Endothelial cell of umbilical vein (primary cell): ENCODE measurements at regions not wholly inside any gene's neighbourhood (a gene's known extent, or its start where the extent isn't known, plus 50 kb on each side); places are given as distances from the start of the nearest gene placed in this dataset.

Experiments
- CTCF ChIP-seq, 2 donors: IDR thresholded peaks; 1 replicate in 1 of 2; 2 replicates in 1 of 2; pipeline ENCODE4 v1.5.1; 2011; ENCODE audit warnings: low read length in 2 of 2, mild to moderate bottlenecking in 2 of 2, moderate library complexity in 2 of 2, control low read depth in 1 of 2, inconsistent platforms in 1 of 2, low read depth in 1 of 2; ENCODE audit not compliant: insufficient read depth in 1 of 2; ENCODE audit errors: extremely low read depth in 1 of 2
- EZH2 ChIP-seq: IDR thresholded peaks from 2 replicates; pipeline ENCODE4 v1.6.1; 2012; ENCODE audit warnings: borderline replicate concordance, low read depth, mild to moderate bottlenecking, moderate library complexity, low read length, inconsistent platforms; ENCODE audit not compliant: severe bottlenecking
- FOS ChIP-seq: IDR thresholded peaks from 2 replicates; pipeline ENCODE4 v1.6.1; 2011; ENCODE audit warnings: mild to moderate bottlenecking, low read length, moderate library complexity, borderline replicate concordance; ENCODE audit not compliant: insufficient read depth
- GATA2 ChIP-seq: IDR thresholded peaks from 2 replicates; pipeline ENCODE4 v1.7.0; 2011; ENCODE audit warnings: low read depth, mild to moderate bottlenecking, moderate library complexity, mixed read lengths, low read length; ENCODE audit not compliant: insufficient read length, insufficient read depth
- JUN ChIP-seq: IDR thresholded peaks from 2 replicates; pipeline ENCODE4 v1.6.1; 2011; ENCODE audit warnings: borderline replicate concordance, low read depth; ENCODE audit not compliant: insufficient read length, insufficient read depth
- MAX ChIP-seq: IDR thresholded peaks from 2 replicates; pipeline ENCODE4 v1.6.1; 2011; ENCODE audit not compliant: insufficient read depth, insufficient read length
- POLR2A ChIP-seq: IDR thresholded peaks from 2 replicates; pipeline ENCODE4 v1.6.1; 2012; ENCODE audit warnings: low read depth, mild to moderate bottlenecking, control low read depth, low read length

- TF ChIP-seq POLR2A (no peak), CTCF (IDR thresholded peaks at IDR 0.05; ENCODE audit: extremely low read depth in 1 of 2, insufficient read depth in 1 of 2, low read depth in 1 of 2, low read length in 2 of 2) (no peak), GATA2 (no peak), EZH2 (no peak), JUN (no peak), MAX (no peak), FOS (no peak)
Observed at GRCh38 chr12:25852792-25853191, 105.7 kb upstream of the RASSF8 start.
